ENCODE measurements at regions not wholly inside any gene's neighbourhood (a gene's known extent, or its start where the extent isn't known, plus 50 kb on each side); places are given as distances from the start of the nearest gene placed in this dataset.

DNA sequence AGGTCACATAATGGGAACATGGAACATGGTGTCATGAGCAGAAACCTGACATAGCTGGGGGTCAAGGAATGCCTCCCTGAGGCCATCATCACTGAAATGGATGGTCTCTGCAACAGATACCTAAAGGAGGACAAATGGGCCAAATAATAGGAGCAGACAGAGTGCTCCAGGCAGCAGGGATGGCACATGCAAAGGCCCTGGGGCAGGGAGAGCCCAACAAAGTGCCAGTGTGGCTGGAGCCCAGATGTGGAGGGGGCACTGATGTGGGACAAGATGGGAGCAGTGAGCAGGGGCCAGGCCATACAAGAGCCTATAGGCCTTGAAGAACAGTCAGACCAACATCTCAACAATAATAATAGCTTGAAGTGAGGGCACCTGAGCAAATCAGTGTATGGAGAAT lies 497.8 kb downstream of the MN1 start:
- H3K4me3 ChIP-seq (ENCODE audit: low read depth in 1 of 3, low read length in 3 of 3) = no peak overlapping the region
- no peaks in the 10 kb centered on the region for H3K36me3 ChIP-seq (ENCODE audit: control insufficient read depth in 3 of 3, insufficient read depth in 2 of 3, low read depth in 1 of 3, low read length in 3 of 3)
- no peak overlapping the region for H3K27ac ChIP-seq (ENCODE audit: low read depth in 1 of 3, low read length in 2 of 3)
- DNase-seq (no peak), FAIRE-seq (no peak)
- H3K9me3 ChIP-seq (ENCODE audit: control insufficient read depth in 2 of 2, insufficient read depth in 1 of 2, low read depth in 1 of 2, low read length in 1 of 2) = peaks cover 0 to 7% of the 10 kb centered on the region in 2 donors
- H3K4me1 ChIP-seq (ENCODE audit: control insufficient read depth in 3 of 3, insufficient read depth in 2 of 3, low read depth in 1 of 3, low read length in 2 of 3) = peaks cover 0 to 12% (median 0%) of the 10 kb centered on the region in 3 donors
- peaks cover 0 to 9% (median 0%) of the 10 kb centered on the region in 3 donors for H3K27me3 ChIP-seq (ENCODE audit: control insufficient read depth in 3 of 3, insufficient read depth in 3 of 3, low read length in 3 of 3)

DNA sequence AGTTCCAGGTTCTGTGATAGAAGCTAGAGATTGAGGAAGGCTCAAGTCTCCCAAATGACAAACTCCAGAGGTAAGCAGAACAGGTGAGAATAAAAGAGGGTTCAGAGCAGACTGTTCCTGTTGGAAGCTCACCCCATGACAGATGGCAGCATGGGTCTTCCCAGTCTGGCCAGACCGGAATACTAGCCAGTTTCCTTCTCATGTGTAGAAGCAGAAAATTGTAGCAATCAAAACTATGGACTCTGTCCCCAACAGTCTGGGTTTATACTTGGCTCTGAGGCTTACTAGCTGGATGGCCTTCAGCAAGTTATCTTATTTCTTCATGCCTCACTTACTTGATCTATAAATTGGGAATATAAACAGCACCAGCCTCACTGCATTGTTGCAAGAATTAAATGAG lies 494.8 kb downstream of the MN1 start:
- H3K27ac ChIP-seq (ENCODE audit: low read depth in 1 of 3, low read length in 2 of 3) = peak overlapping the region in 1 of 3 donors; percentile 5
- H3K27me3 ChIP-seq (ENCODE audit: control insufficient read depth in 3 of 3, insufficient read depth in 3 of 3, low read length in 3 of 3) = no peaks in the 10 kb centered on the region
- 29 to 64% (median 40%) methylated on average over 1 of the region's 1 CpG for WGBS, 3 donors
- FAIRE-seq (no peak), DNase-seq (peak; percentile 61 to 63)
- no peaks in the 10 kb centered on the region for H3K36me3 ChIP-seq (ENCODE audit: control insufficient read depth in 3 of 3, insufficient read depth in 2 of 3, low read depth in 1 of 3, low read length in 3 of 3)
- no peak overlapping the region for H3K4me3 ChIP-seq (ENCODE audit: low read depth in 1 of 3, low read length in 3 of 3)
- H3K4me1 ChIP-seq (ENCODE audit: control insufficient read depth in 3 of 3, insufficient read depth in 2 of 3, low read depth in 1 of 3, low read length in 2 of 3) = peaks cover 0 to 11% (median 2%) of the 10 kb centered on the region in 3 donors
- peaks cover 0 to 8% of the 10 kb centered on the region in 2 donors for H3K9me3 ChIP-seq (ENCODE audit: control insufficient read depth in 2 of 2, insufficient read depth in 1 of 2, low read depth in 1 of 2, low read length in 1 of 2)

DNA sequence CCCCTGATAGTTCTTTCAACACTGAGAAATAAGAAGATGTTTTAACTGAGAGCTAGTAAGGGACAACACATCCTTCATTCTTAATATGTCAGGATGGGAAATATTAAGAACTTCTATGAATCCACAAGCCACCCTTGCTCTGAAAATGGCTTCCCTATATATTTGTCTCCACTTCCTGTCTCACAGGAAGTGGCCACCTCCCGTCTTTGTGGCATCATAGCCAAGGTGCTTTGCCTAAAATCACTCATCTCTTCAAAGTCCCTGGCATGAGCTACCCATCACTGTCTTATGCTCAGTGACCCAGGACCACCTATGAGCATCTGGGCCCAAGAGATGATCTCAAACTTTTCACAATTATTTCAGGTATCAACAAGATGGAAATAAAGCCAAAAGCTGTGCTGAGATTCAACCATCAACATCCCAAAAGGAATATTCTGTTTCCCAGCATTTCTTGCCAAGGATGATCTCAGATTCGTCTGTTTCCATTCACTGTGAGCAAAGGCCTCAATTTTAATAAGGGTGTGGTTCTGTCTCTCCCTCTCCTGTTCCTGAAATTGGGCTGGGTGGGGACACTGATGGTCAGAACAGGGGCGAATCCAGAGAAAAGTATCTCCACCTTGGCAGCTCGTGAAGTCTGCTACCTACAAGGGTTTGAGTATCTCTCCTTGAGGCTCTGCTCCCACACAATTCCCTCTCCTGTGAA lies 493.9 kb downstream of the MN1 start:
- no peak for FAIRE-seq
- Histone ChIP-seq H3K4me3 (ENCODE audit: low read depth in 1 of 3, low read length in 3 of 3) (no peak overlapping the region), H3K4me1 (ENCODE audit: control insufficient read depth in 3 of 3, insufficient read depth in 2 of 3, low read depth in 1 of 3, low read length in 2 of 3) (peaks cover 0 to 20% (median 3%) of the 10 kb centered on the region in 3 donors), H3K27me3 (ENCODE audit: control insufficient read depth in 3 of 3, insufficient read depth in 3 of 3, low read length in 3 of 3) (no peaks in the 10 kb centered on the region), H3K9me3 (ENCODE audit: control insufficient read depth in 2 of 2, insufficient read depth in 1 of 2, low read depth in 1 of 2, low read length in 1 of 2) (peaks cover 0 to 8% of the 10 kb centered on the region in 2 donors), H3K36me3 (ENCODE audit: control insufficient read depth in 3 of 3, insufficient read depth in 2 of 3, low read depth in 1 of 3, low read length in 3 of 3) (no peaks in the 10 kb centered on the region), H3K27ac (ENCODE audit: low read depth in 1 of 3, low read length in 2 of 3) (no peak overlapping the region)
- WGBS, 3 donors = 62 to 75% (median 69%) methylated on average over 4 of the region's 4 CpGs
- DNase-seq = no peak

DNA sequence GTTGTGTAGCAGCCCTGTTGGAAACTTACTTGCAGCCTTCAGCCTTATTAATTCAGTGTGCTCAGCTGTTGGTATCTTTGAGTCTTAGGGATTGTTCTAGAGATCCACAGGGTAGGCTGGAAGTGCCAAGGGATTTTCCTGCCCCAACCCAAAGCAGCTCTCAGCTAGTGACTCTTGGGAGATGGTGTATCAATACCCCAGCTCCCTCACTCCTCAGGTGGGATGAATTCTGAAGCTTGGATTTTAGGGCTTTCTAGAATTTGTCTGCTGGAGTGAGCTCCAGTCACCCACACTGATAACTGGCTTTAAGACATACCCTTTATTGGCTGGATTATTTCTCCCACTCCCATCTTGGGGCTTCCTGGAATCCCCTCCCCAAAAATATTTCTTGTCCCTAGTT lies 493.0 kb downstream of the MN1 start:
- DNase-seq = no peak
- Histone ChIP-seq H3K36me3 (ENCODE audit: control insufficient read depth in 3 of 3, insufficient read depth in 2 of 3, low read depth in 1 of 3, low read length in 3 of 3) (no peaks in the 10 kb centered on the region), H3K9me3 (ENCODE audit: control insufficient read depth in 2 of 2, insufficient read depth in 1 of 2, low read depth in 1 of 2, low read length in 1 of 2) (peaks cover 0 to 8% of the 10 kb centered on the region in 2 donors), H3K4me3 (ENCODE audit: low read depth in 1 of 3, low read length in 3 of 3) (no peak overlapping the region), H3K27ac (ENCODE audit: low read depth in 1 of 3, low read length in 2 of 3) (no peak overlapping the region), H3K4me1 (ENCODE audit: control insufficient read depth in 3 of 3, insufficient read depth in 2 of 3, low read depth in 1 of 3, low read length in 2 of 3) (peaks cover 0 to 29% (median 3%) of the 10 kb centered on the region in 3 donors), H3K27me3 (ENCODE audit: control insufficient read depth in 3 of 3, insufficient read depth in 3 of 3, low read length in 3 of 3) (no peaks in the 10 kb centered on the region)
- FAIRE-seq = no peak

DNA sequence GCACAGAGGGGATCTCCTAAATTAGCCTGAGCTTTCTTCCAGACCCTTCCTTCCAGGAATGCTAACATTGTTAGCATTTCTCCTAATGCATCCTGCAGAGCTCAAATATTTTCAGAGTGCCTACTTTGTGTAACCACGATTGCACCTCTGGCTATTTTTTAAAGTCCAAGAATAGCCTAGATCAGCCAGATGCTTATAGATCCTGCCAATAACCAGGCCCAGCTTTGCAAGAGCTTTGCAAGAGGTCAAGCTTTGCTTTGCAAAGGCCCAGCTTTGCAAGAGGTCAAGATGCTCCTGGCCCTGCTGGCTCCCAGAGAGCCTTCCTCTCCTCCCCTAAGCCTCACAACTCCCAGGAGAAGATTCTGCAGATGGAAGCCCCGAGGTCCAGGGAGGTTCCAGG lies 491.9 kb downstream of the MN1 start:
- 51 to 88% (median 55%) methylated on average over 2 of the region's 2 CpGs for WGBS, 3 donors
- FAIRE-seq = no peak
- H3K27ac ChIP-seq (ENCODE audit: low read depth in 1 of 3, low read length in 2 of 3) = no peak overlapping the region
- peaks cover 4 to 40% (median 6%) of the 10 kb centered on the region in 3 donors for H3K4me1 ChIP-seq (ENCODE audit: control insufficient read depth in 3 of 3, insufficient read depth in 2 of 3, low read depth in 1 of 3, low read length in 2 of 3)
- DNase-seq = no peak
- peaks cover 0 to 16% of the 10 kb centered on the region in 2 donors for H3K9me3 ChIP-seq (ENCODE audit: control insufficient read depth in 2 of 2, insufficient read depth in 1 of 2, low read depth in 1 of 2, low read length in 1 of 2)
- H3K4me3 ChIP-seq (ENCODE audit: low read depth in 1 of 3, low read length in 3 of 3) = no peak overlapping the region
- no peaks in the 10 kb centered on the region for H3K36me3 ChIP-seq (ENCODE audit: control insufficient read depth in 3 of 3, insufficient read depth in 2 of 3, low read depth in 1 of 3, low read length in 3 of 3)
- no peaks in the 10 kb centered on the region for H3K27me3 ChIP-seq (ENCODE audit: control insufficient read depth in 3 of 3, insufficient read depth in 3 of 3, low read length in 3 of 3)

- H3K27me3 ChIP-seq (ENCODE audit: control insufficient read depth in 3 of 3, insufficient read depth in 3 of 3, low read length in 3 of 3) = no peaks in the 10 kb centered on the region
- no peak for FAIRE-seq
- no peak overlapping the region for H3K4me3 ChIP-seq (ENCODE audit: low read depth in 1 of 3, low read length in 3 of 3)
- DNase-seq = no peak
- no peak overlapping the region for H3K27ac ChIP-seq (ENCODE audit: low read depth in 1 of 3, low read length in 2 of 3)
- 80 to 83% (median 80%) methylated on average over 29 to 30 of the region's 30 CpGs for WGBS, 3 donors
- H3K9me3 ChIP-seq (ENCODE audit: control insufficient read depth in 2 of 2, insufficient read depth in 1 of 2, low read depth in 1 of 2, low read length in 1 of 2) = peaks cover 0 to 16% of the 10 kb centered on the region in 2 donors
- no peaks in the 10 kb centered on the region for H3K36me3 ChIP-seq (ENCODE audit: control insufficient read depth in 3 of 3, insufficient read depth in 2 of 3, low read depth in 1 of 3, low read length in 3 of 3)
- peaks cover 7 to 51% (median 11%) of the 10 kb centered on the region in 3 donors for H3K4me1 ChIP-seq (ENCODE audit: control insufficient read depth in 3 of 3, insufficient read depth in 2 of 3, low read depth in 1 of 3, low read length in 2 of 3)
Observed at GRCh38 chr22:27310966-27311697, 490.4 kb downstream of the MN1 start.

GRCh38 chr22:27311698-27312550 lies 489.6 kb downstream of the MN1 start:
- H3K4me3 ChIP-seq (ENCODE audit: low read depth in 1 of 3, low read length in 3 of 3) = no peak overlapping the region
- DNase-seq = peak; percentile 24 to 58

GRCh38 chr22:27312565-27312964 lies 489.0 kb downstream of the MN1 start:
- FAIRE-seq (no peak), DNase-seq (no peak)
- Histone ChIP-seq H3K9me3 (ENCODE audit: control insufficient read depth in 2 of 2, insufficient read depth in 1 of 2, low read depth in 1 of 2, low read length in 1 of 2) (peaks cover 0 to 16% of the 10 kb centered on the region in 2 donors), H3K4me1 (ENCODE audit: control insufficient read depth in 3 of 3, insufficient read depth in 2 of 3, low read depth in 1 of 3, low read length in 2 of 3) (peaks cover 7 to 57% (median 11%) of the 10 kb centered on the region in 3 donors), H3K27ac (ENCODE audit: low read depth in 1 of 3, low read length in 2 of 3) (no peak overlapping the region), H3K27me3 (ENCODE audit: control insufficient read depth in 3 of 3, insufficient read depth in 3 of 3, low read length in 3 of 3) (no peaks in the 10 kb centered on the region), H3K36me3 (ENCODE audit: control insufficient read depth in 3 of 3, insufficient read depth in 2 of 3, low read depth in 1 of 3, low read length in 3 of 3) (no peaks in the 10 kb centered on the region), H3K4me3 (ENCODE audit: low read depth in 1 of 3, low read length in 3 of 3) (no peak overlapping the region)
- 84 to 96% (median 92%) methylated on average over 8 of the region's 8 CpGs for WGBS, 3 donors

More at GRCh38 chr22:27311698-27312550, 489.6 kb downstream of the MN1 start:
- Histone ChIP-seq H3K4me1 (ENCODE audit: control insufficient read depth in 3 of 3, insufficient read depth in 2 of 3, low read depth in 1 of 3, low read length in 2 of 3) (peaks cover 7 to 55% (median 11%) of the 10 kb centered on the region in 3 donors), H3K27ac (ENCODE audit: low read depth in 1 of 3, low read length in 2 of 3) (no peak overlapping the region), H3K9me3 (ENCODE audit: control insufficient read depth in 2 of 2, insufficient read depth in 1 of 2, low read depth in 1 of 2, low read length in 1 of 2) (peaks cover 0 to 16% of the 10 kb centered on the region in 2 donors), H3K36me3 (ENCODE audit: control insufficient read depth in 3 of 3, insufficient read depth in 2 of 3, low read depth in 1 of 3, low read length in 3 of 3) (no peaks in the 10 kb centered on the region), H3K27me3 (ENCODE audit: control insufficient read depth in 3 of 3, insufficient read depth in 3 of 3, low read length in 3 of 3) (no peaks in the 10 kb centered on the region)
- no peak for FAIRE-seq
- WGBS, 3 donors = 20 to 41% (median 34%) methylated on average over 15 to 16 of the region's 16 CpGs
